ENCODE measurements at regions not wholly inside any gene's neighbourhood (a gene's known extent, or its start where the extent isn't known, plus 50 kb on each side); places are given as distances from the start of the nearest gene placed in this dataset.

DNA sequence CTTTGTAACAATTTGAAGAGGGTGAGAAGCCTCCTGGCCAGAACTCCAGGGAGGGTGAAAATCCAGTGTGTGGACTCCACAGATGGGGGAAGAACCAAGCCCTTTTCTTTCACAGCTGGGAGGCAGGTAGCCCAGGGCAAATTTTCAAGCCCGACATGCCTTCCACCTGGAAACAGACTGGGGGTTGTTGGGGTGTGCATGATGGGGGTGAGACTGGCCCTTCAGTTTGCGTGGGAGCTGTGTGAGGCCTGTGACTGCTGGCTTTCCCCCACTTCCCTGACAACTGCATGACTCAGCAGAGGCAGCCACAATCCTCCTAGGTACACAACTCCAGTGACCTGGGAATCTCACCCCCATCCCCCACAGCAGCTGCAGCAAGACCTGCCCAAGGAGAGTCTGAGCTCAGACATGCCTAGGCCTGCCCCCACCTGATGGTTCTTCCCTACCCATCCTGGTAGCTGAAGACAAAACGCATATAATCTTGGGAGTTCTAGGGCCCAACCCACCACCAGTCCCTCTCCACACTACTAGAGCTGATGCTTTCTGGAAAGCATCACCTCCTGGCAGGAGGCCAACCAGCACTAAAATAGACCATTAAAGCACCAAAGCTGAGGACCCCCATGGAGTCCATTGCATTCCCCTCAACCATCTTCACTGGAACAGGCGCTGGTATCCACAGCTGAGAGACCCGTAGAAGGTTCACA, 445.4 kb downstream of the TFEC start:
- Histone ChIP-seq H3K27me3 (no peaks in the 10 kb centered on the region), H3K4me3 (no peak overlapping the region), H3K4me1 (no peaks in the 10 kb centered on the region), H3K36me3 (no peaks in the 10 kb centered on the region), H3K9ac (ENCODE audit: low read depth in 2 of 2, low read length in 2 of 2) (no peak overlapping the region), H3K27ac (no peak overlapping the region), H3K9me3 (no peaks in the 10 kb centered on the region)
- TF ChIP-seq, protein P1, sequence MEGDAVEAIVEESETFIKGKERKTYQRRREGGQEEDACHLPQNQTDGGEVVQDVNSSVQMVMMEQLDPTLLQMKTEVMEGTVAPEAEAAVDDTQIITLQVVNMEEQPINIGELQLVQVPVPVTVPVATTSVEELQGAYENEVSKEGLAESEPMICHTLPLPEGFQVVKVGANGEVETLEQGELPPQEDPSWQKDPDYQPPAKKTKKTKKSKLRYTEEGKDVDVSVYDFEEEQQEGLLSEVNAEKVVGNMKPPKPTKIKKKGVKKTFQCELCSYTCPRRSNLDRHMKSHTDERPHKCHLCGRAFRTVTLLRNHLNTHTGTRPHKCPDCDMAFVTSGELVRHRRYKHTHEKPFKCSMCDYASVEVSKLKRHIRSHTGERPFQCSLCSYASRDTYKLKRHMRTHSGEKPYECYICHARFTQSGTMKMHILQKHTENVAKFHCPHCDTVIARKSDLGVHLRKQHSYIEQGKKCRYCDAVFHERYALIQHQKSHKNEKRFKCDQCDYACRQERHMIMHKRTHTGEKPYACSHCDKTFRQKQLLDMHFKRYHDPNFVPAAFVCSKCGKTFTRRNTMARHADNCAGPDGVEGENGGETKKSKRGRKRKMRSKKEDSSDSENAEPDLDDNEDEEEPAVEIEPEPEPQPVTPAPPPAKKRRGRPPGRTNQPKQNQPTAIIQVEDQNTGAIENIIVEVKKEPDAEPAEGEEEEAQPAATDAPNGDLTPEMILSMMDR (IDR thresholded peaks at IDR 0.05), result no peak
- no peak for DNase-seq
- intact Hi-C loops (cut with DNase I), result no loop called here

DNA sequence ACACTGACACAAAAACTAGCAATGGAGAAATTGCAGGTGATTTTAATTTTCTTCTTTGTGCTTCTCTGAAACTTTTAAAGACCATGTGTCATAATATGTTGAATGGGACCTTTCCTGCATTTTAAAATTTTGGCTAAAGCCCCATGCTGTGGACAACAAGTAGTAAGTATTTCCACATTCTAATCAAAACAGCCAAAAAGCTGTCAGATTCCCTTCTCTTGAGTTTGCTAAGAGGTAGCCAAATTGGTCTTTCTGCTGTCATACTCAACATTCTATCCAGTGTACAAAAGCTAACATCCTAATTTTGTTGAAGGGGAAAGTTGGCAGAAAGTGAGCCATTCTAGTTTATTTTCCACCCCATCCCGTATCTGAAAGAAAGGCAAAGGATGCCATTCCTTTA, 447.6 kb downstream of the TFEC start:
- no peak overlapping the region for H3K27ac ChIP-seq
- H3K4me3 ChIP-seq, result no peak overlapping the region
- TF ChIP-seq, protein P1 (IDR thresholded peaks at IDR 0.05), result no peak
- H3K4me1 ChIP-seq, result no peaks in the 10 kb centered on the region
- no peaks in the 10 kb centered on the region for H3K27me3 ChIP-seq
- DNase-seq, result no peak
- no peaks in the 10 kb centered on the region for H3K9me3 ChIP-seq
- H3K9ac ChIP-seq (ENCODE audit: low read depth in 2 of 2, low read length in 2 of 2), result no peak overlapping the region
- no peaks in the 10 kb centered on the region for H3K36me3 ChIP-seq
- intact Hi-C loops (cut with DNase I), result no loop called here

DNA sequence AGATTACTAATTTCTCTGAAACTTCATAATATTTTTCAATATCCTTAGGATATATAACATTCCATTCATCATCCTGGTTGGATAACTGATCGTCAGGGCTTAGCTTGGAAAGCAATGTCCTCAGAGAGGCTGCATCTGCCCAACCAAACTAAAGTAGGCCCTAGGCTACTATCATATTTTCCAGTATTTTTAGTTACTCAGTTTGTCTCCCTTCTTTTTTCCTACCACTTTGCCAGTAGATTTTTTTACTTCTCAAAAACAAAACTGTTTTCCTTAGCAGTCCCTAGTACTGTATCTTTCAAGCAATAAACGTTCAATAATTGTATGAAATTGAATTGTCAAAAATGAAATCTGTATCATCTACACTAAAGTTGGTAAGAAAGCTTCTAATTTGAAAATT, 452.0 kb downstream of the TFEC start:
- no peaks in the 10 kb centered on the region for H3K36me3 ChIP-seq
- H3K4me3 ChIP-seq, result no peak overlapping the region
- no peaks in the 10 kb centered on the region for H3K4me1 ChIP-seq
- DNase-seq, result no peak
- intact Hi-C loops (cut with DNase I), result no loop called here
- H3K27me3 ChIP-seq, result no peaks in the 10 kb centered on the region
- TF ChIP-seq, protein P1 (IDR thresholded peaks at IDR 0.05), result no peak
- no peaks in the 10 kb centered on the region for H3K9me3 ChIP-seq
- H3K27ac ChIP-seq, result no peak overlapping the region
- H3K9ac ChIP-seq (ENCODE audit: low read depth in 2 of 2, low read length in 2 of 2), result no peak overlapping the region

DNA sequence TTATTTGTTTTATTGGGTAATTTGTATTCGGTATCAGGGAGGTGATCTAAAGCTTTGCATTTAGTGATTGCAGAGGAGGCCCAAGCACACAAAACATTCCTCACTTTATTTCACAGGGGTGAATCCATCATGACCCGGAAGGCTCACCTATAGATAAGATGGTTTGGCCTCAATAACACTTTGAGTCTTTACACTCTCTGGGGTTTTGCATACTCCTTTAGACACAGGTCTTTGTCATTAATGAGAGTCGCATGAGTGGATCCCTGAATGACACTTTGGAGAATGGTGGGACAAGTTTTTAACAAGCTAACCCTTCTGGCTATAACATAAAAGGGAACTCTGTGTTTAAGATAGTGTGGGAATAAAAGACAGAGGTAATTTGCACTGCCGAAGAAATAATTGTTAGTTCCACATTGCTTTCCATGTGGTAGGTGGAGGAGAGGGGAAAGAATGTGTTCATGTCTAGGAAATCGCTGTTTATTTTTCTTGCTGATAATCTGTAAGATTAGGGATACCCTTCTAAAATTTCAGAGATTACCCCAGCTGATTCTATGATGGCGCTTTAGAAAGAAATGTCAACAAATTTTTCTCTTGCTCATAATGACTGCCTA, 455.8 kb downstream of the TFEC start:
- Histone ChIP-seq H3K9me3 (no peaks in the 10 kb centered on the region), H3K27ac (no peak overlapping the region), H3K9ac (ENCODE audit: low read depth in 2 of 2, low read length in 2 of 2) (no peak overlapping the region), H3K4me1 (no peaks in the 10 kb centered on the region), H3K36me3 (no peaks in the 10 kb centered on the region), H3K4me3 (no peak overlapping the region), H3K27me3 (no peaks in the 10 kb centered on the region)
- DNase-seq, result no peak
- intact Hi-C loops (cut with DNase I), result no loop called here
- TF ChIP-seq, protein P1 (IDR thresholded peaks at IDR 0.05), result no peak

DNA sequence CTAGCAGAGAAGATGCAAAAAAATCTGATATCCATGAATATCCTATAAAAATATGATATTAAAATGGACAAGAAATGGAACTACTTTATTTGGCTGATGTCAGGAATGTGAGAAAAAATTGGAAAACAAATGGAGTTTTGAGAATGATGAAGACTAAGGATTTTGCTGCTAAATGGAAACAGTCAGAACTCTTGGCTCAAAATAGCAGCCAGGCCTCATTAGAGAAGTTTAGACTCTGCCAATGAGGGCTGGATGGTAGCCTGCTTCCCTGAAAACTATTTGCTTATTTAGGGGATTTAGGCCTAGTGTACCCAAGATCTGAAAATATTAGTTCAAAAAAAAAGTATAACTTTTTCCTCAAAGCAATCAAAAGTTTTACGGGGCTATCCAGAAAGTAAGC, 458.5 kb downstream of the TFEC start:
- Histone ChIP-seq H3K4me1 (no peaks in the 10 kb centered on the region), H3K36me3 (no peaks in the 10 kb centered on the region), H3K4me3 (no peak overlapping the region), H3K9me3 (no peaks in the 10 kb centered on the region), H3K27ac (no peak overlapping the region), H3K27me3 (no peaks in the 10 kb centered on the region), H3K9ac (ENCODE audit: low read depth in 2 of 2, low read length in 2 of 2) (no peak overlapping the region)
- no peak for DNase-seq
- intact Hi-C loops (cut with DNase I), result no loop called here
- TF ChIP-seq, protein P1 (IDR thresholded peaks at IDR 0.05), result no peak

Measured in colonic mucosa (tissue), 4 donors.